ENCODE measurements at regions not wholly inside any gene's neighbourhood (a gene's known extent, or its start where the extent isn't known, plus 50 kb on each side); places are given as distances from the start of the nearest gene placed in this dataset.

- WGBS (ENCODE audit: insufficient coverage, insufficient replicate concordance, low lambda C conversion rate, missing lambda C conversion rate) = 7% methylated on average over 9 of the region's 9 CpGs
- ChIA-PET POLR2A (no interaction called here), SMC1A (ENCODE audit: uncharacterized antibody, unreplicated experiment) (no interaction called here), RAD21 (ENCODE audit: unreplicated experiment) (no interaction called here), CTCF (interaction anchor here (0.8 to 1.7 kb wide), 2 partner anchors 11 to 12 kb away, joined by 3 to 4 read pairs; no protein-coding TSS in a partner anchor)
- no peaks in the 10 kb centered on the region for H3K79me2 ChIP-seq (ENCODE audit: control insufficient read depth, insufficient read depth, low read length)
- intact Hi-C loops (cut with micrococcal nuclease; ENCODE audit: unreplicated experiment) (no loop called here), in situ Hi-C loops (cut with MboI) (no loop called here)
- no peak overlapping the region for H3K4me2 ChIP-seq (ENCODE audit: control insufficient read depth, insufficient read depth)
- H3K9me3 ChIP-seq (replicated peaks; ENCODE audit: control insufficient read depth, insufficient read depth, low read length) = no peaks in the 10 kb centered on the region
- no peak for ATAC-seq
- no peak for TF ChIP-seq NFYA (IDR thresholded peaks at IDR 0.05; ENCODE audit: borderline replicate concordance, low read depth, low read length)
- FAIRE-seq = no peak
- H3K27me3 ChIP-seq (replicated peaks in 1 of 2; ENCODE audit: control insufficient read depth in 2 of 2, insufficient read depth in 2 of 2, low read length in 1 of 2) = no peaks in the 10 kb centered on the region
- H3K9ac ChIP-seq (ENCODE audit: control insufficient read depth, insufficient read depth, low read length) = no peak overlapping the region
- H3K4me1 ChIP-seq (ENCODE audit: control insufficient read depth, insufficient read depth, low read length) = no peaks in the 10 kb centered on the region
- no peak overlapping the region for H3K4me3 ChIP-seq
- no TSS peak for BruUV-seq (replicated peaks)
- H3K27ac ChIP-seq (ENCODE audit: control insufficient read depth, insufficient read depth) = no peak overlapping the region
- DNase-seq (ENCODE audit: low read depth, low spot score) = no peak
- no peak overlapping the region for H2AFZ ChIP-seq (ENCODE audit: control insufficient read depth, low read depth, low read length)
- no peaks in the 10 kb centered on the region for H3K36me3 ChIP-seq (ENCODE audit: control insufficient read depth in 2 of 2, insufficient read depth in 2 of 2, low read length in 1 of 2)
- no peaks in the 10 kb centered on the region for H4K20me1 ChIP-seq (ENCODE audit: control insufficient read depth, insufficient read depth)
Measured at GRCh38 chr7:41275255-41275654, 427.6 kb downstream of the INHBA start.

GRCh38 chr7:41274179-41274578 lies 428.7 kb downstream of the INHBA start:
- BruUV-seq (replicated peaks) = no TSS peak
- intact Hi-C loops (cut with micrococcal nuclease; ENCODE audit: unreplicated experiment) = no loop called here
- Histone ChIP-seq H2AFZ (ENCODE audit: control insufficient read depth, low read depth, low read length) (no peak overlapping the region), H3K9me3 (replicated peaks; ENCODE audit: control insufficient read depth, insufficient read depth, low read length) (no peaks in the 10 kb centered on the region), H4K20me1 (ENCODE audit: control insufficient read depth, insufficient read depth) (no peaks in the 10 kb centered on the region), H3K27ac (ENCODE audit: control insufficient read depth, insufficient read depth) (no peak overlapping the region), H3K4me1 (ENCODE audit: control insufficient read depth, insufficient read depth, low read length) (no peaks in the 10 kb centered on the region), H3K4me3 (no peak overlapping the region), H3K36me3 (ENCODE audit: control insufficient read depth in 2 of 2, insufficient read depth in 2 of 2, low read length in 1 of 2) (no peaks in the 10 kb centered on the region), H3K9ac (ENCODE audit: control insufficient read depth, insufficient read depth, low read length) (no peak overlapping the region), H3K27me3 (replicated peaks in 1 of 2; ENCODE audit: control insufficient read depth in 2 of 2, insufficient read depth in 2 of 2, low read length in 1 of 2) (no peaks in the 10 kb centered on the region), H3K4me2 (ENCODE audit: control insufficient read depth, insufficient read depth) (no peak overlapping the region), H3K79me2 (ENCODE audit: control insufficient read depth, insufficient read depth, low read length) (no peaks in the 10 kb centered on the region)
- SMC1A ChIA-PET (ENCODE audit: uncharacterized antibody, unreplicated experiment) = interaction anchor here (1.6 kb wide), 1 partner anchor 10 kb away, joined by 4 read pairs; no protein-coding TSS in a partner anchor
- no peak for DNase-seq (ENCODE audit: low read depth, low spot score)
- 38% methylated on average over 5 of the region's 5 CpGs for WGBS (ENCODE audit: insufficient coverage, insufficient replicate concordance, low lambda C conversion rate, missing lambda C conversion rate)
- RAD21 ChIA-PET (ENCODE audit: unreplicated experiment) = no interaction called here
- POLR2A ChIA-PET = no interaction called here
- ATAC-seq = no peak
- CTCF ChIA-PET = no interaction called here
- FAIRE-seq = no peak
- in situ Hi-C loops (cut with MboI) = no loop called here
- no peak for TF ChIP-seq NBN (IDR thresholded peaks at IDR 0.05)
- no peak for TF ChIP-seq RAD51 (IDR thresholded peaks at IDR 0.05)
- TF ChIP-seq HDAC2 (IDR thresholded peaks at IDR 0.05) = no peak
- no peak for TF ChIP-seq ZNF384 (IDR thresholded peaks at IDR 0.05; ENCODE audit: borderline replicate concordance, low read depth, low read length)
- TF ChIP-seq PKNOX1 (IDR thresholded peaks at IDR 0.05) = no peak
- TF ChIP-seq JUND (IDR thresholded peaks at IDR 0.05; ENCODE audit: low read depth, low read length) = no peak
- TF ChIP-seq SREBF1 (IDR thresholded peaks at IDR 0.05; ENCODE audit: low read length) = no peak
- no peak for TF ChIP-seq EZH2 (IDR thresholded peaks at IDR 0.05; ENCODE audit: borderline replicate concordance, control insufficient read depth, low read depth, low read length)
- no peak for TF ChIP-seq NKRF (conservative IDR thresholded peaks at IDR 0.05)
- TF ChIP-seq ASH2L (IDR thresholded peaks at IDR 0.05; ENCODE audit: borderline replicate concordance, low read depth) = no peak
- TF ChIP-seq REST (IDR thresholded peaks at IDR 0.05; ENCODE audit: low read depth, low read length) = no peak

Data from GM12878 (cell line).